Hepatocyte (in vitro differentiated cells): ENCODE measurements at regions not wholly inside any gene's neighbourhood (a gene's known extent, or its start where the extent isn't known, plus 50 kb on each side); places are given as distances from the start of the nearest gene placed in this dataset.
"Not testable (repeated sequence)": the region's sequence is repeated elsewhere in the genome, so short reads cannot be mapped to it uniquely, and the experiment has no call there.

ENCODE experiments used
- DNase-seq: peaks from one replicate; pipeline ENCODE4 v3.0.0-alpha.2; 2016; ENCODE audit warnings: low spot score
- H2AFZ ChIP-seq: fragments of 200-600 bp; sonication (generic); 2 replicates; pipeline ENCODE4 v1.6.0; 2016; ENCODE audit warnings: antibody characterized with exemption, mild to moderate bottlenecking
- H3K27ac ChIP-seq: fragments of 200-600 bp; sonication (generic); 2 replicates; pipeline ENCODE4 v1.5.1; 2016; ENCODE audit warnings: mild to moderate bottlenecking
- H3K27me3 ChIP-seq: fragments of 200-600 bp; sonication (generic); 2 replicates; pipeline ENCODE4 v1.6.1; 2016
- H3K36me3 ChIP-seq: fragments of 200-600 bp; sonication (generic); replicated peaks from 2 replicates; pipeline ENCODE4 v1.5.1; 2016; ENCODE audit warnings: low read depth; ENCODE audit not compliant: insufficient read depth
- H3K4me1 ChIP-seq: fragments of 200-600 bp; sonication (generic); 2 replicates; pipeline ENCODE4 v1.5.1; 2016; ENCODE audit warnings: mild to moderate bottlenecking, moderate library complexity; ENCODE audit not compliant: insufficient read depth
- H3K4me2 ChIP-seq: fragments of 200-600 bp; sonication (generic); 2 replicates; pipeline ENCODE4 v1.6.0; 2016
- H3K4me3 ChIP-seq: fragments of 200-600 bp; sonication (generic); 2 replicates; pipeline ENCODE4 v1.5.1; 2016; ENCODE audit warnings: mild to moderate bottlenecking
- H3K79me2 ChIP-seq: fragments of 200-600 bp; sonication (generic); 2 replicates; pipeline ENCODE4 v1.6.0; 2017; ENCODE audit warnings: mild to moderate bottlenecking
- H3K9me2 ChIP-seq: fragments of 200-600 bp; sonication (generic); replicated peaks from 2 replicates; pipeline ENCODE4 v1.6.0; 2017; ENCODE audit warnings: mild to moderate bottlenecking; ENCODE audit not compliant: insufficient read depth
- H3K9me3 ChIP-seq: fragments of 200-600 bp; sonication (generic); 2 replicates; pipeline ENCODE4 v1.5.1; 2016; ENCODE audit warnings: low read depth, mild to moderate bottlenecking
- H4K20me1 ChIP-seq: fragments of 200-600 bp; sonication (generic); 2 replicates; pipeline ENCODE4 v1.6.0; 2016; ENCODE audit warnings: mild to moderate bottlenecking; ENCODE audit not compliant: insufficient read depth, poor library complexity, severe bottlenecking
- EZH2 ChIP-seq: fragments of 200-600 bp; sonication (generic); IDR thresholded peaks from 2 replicates; pipeline ENCODE4 v1.6.1; 2016; ENCODE audit warnings: antibody characterized with exemption, mild to moderate bottlenecking, borderline replicate concordance
- EZH2phosphoT487 ChIP-seq: fragments of 200-600 bp; sonication (generic); IDR thresholded peaks from one replicate; pipeline ENCODE4 v1.6.1; 2018; ENCODE audit warnings: antibody characterized with exemption, mild to moderate bottlenecking, low read depth, moderate library complexity; ENCODE audit not compliant: unreplicated experiment, severe bottlenecking
- WGBS: methylation state at CpG from one replicate; pipeline ENCODE4 v1.1.6; 2016; ENCODE audit warnings: low lambda C conversion rate; ENCODE audit errors: missing lambda C conversion rate; 5-methylcytosine and 5-hydroxymethylcytosine counted together
- TF ChIP-seq, protein P1 (sequence below): fragments of 200-600 bp; sonication (generic); IDR thresholded peaks from 2 replicates; pipeline ENCODE4 v1.5.1; 2016; ENCODE audit warnings: antibody characterized with exemption, mild to moderate bottlenecking; ENCODE audit not compliant: poor library complexity

DNA sequence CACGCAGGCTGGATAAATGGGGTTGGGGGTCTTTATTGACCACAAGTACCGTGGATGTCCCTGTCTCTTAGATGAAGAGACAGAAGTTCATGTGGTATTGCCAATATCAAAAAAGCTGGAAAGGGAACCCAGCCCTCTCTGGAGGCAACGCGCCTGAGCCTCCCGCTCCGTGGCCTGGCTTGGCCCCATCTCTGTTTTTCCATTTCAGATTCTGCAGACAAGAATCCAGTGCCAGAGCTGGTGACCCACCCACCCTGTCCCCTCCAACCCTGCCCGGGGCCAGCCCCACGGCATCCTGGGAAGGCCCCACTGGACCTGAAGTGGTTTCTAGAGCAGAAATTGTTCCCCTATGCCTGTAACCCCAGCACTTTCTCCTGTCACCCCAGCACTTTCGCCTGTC lies 57.7 kb downstream of the PTPRS start:
- no peak overlapping the region for H3K4me2 ChIP-seq
- no peak for DNase-seq
- H3K4me3 ChIP-seq: no peak overlapping the region
- no peak overlapping the region for H2AFZ ChIP-seq
- H3K4me1 ChIP-seq: no peaks in the 10 kb centered on the region
- no peaks in the 10 kb centered on the region for H3K27me3 ChIP-seq
- TF ChIP-seq EZH2: no peak
- TF ChIP-seq EZH2phosphoT487: no peak
- no peaks in the 10 kb centered on the region for H3K36me3 ChIP-seq
- 94% methylated on average over 9 of the region's 9 CpGs for whole genome bisulfite sequencing
- H3K79me2 ChIP-seq: peaks cover 3% of the 10 kb centered on the region
- H3K27ac ChIP-seq: no peak overlapping the region
- H3K9me3 ChIP-seq: no peaks in the 10 kb centered on the region
- peaks cover 5% of the 10 kb centered on the region for H4K20me1 ChIP-seq
- no peaks in the 10 kb centered on the region for H3K9me2 ChIP-seq

DNA sequence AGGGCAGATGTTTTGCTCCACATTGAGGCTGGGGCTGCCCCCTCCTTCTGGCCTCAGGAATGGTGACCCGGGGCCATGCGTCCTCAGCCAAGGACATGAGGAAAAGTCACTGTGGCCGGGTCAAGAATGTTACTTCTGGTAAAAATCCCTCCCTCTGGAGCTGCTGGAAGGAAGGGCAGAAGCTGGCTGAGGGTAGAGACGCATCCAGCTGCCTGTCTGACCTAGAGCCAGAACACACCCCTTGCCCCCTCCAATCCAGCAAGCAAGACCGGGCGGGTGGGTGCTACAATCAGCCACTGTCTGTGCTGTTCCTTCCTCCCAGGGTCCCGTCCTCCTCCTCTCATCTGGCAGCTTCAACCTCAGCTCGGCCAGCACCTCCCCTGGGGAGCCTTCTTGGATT lies 59.0 kb downstream of the PTPRS start:
- no peak for TF ChIP-seq EZH2phosphoT487
- TF ChIP-seq EZH2: no peak
- TF ChIP-seq, protein P1, sequence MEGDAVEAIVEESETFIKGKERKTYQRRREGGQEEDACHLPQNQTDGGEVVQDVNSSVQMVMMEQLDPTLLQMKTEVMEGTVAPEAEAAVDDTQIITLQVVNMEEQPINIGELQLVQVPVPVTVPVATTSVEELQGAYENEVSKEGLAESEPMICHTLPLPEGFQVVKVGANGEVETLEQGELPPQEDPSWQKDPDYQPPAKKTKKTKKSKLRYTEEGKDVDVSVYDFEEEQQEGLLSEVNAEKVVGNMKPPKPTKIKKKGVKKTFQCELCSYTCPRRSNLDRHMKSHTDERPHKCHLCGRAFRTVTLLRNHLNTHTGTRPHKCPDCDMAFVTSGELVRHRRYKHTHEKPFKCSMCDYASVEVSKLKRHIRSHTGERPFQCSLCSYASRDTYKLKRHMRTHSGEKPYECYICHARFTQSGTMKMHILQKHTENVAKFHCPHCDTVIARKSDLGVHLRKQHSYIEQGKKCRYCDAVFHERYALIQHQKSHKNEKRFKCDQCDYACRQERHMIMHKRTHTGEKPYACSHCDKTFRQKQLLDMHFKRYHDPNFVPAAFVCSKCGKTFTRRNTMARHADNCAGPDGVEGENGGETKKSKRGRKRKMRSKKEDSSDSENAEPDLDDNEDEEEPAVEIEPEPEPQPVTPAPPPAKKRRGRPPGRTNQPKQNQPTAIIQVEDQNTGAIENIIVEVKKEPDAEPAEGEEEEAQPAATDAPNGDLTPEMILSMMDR: no peak
- no peaks in the 10 kb centered on the region for H3K4me1 ChIP-seq
- H3K4me3 ChIP-seq: no peak overlapping the region
- no peak overlapping the region for H3K4me2 ChIP-seq
- no peaks in the 10 kb centered on the region for H3K9me3 ChIP-seq
- DNase-seq: no peak
- H3K79me2 ChIP-seq: no peaks in the 10 kb centered on the region
- no peaks in the 10 kb centered on the region for H3K27me3 ChIP-seq
- no peaks in the 10 kb centered on the region for H4K20me1 ChIP-seq
- no peaks in the 10 kb centered on the region for H3K36me3 ChIP-seq
- no peak overlapping the region for H2AFZ ChIP-seq
- H3K9me2 ChIP-seq: no peaks in the 10 kb centered on the region
- no peak overlapping the region for H3K27ac ChIP-seq
- WGBS: 94% methylated on average over 8 of the region's 8 CpGs

DNA sequence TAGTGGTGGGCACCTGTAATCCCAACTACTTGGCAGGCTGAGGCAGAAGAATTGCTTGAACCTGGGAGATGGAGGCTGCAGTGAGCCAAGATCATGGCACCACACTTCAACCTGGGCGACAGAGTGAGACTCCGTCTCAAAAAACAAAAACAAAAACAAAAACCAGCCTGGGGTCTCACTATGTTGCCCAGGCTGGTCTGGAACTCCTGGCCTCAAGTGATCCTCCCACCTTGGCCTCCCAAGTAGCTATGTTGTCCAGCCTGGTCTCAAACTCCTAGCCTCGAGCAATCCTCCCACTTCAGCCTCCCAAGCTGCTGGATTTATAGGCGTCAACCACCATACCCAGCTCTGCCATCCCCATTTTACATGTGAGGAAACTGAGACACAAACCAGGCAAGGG lies 64.9 kb downstream of the PTPRS start:
- not testable (repeated sequence) for H3K9me3 ChIP-seq, H3K9me2 ChIP-seq, DNase-seq, H3K4me1 ChIP-seq, H3K27me3 ChIP-seq, H3K27ac ChIP-seq, H3K36me3 ChIP-seq, H2AFZ ChIP-seq, H3K4me2 ChIP-seq, H4K20me1 ChIP-seq, H3K4me3 ChIP-seq, H3K79me2 ChIP-seq
- 97% methylated on average over 4 of the region's 4 CpGs for WGBS

DNA sequence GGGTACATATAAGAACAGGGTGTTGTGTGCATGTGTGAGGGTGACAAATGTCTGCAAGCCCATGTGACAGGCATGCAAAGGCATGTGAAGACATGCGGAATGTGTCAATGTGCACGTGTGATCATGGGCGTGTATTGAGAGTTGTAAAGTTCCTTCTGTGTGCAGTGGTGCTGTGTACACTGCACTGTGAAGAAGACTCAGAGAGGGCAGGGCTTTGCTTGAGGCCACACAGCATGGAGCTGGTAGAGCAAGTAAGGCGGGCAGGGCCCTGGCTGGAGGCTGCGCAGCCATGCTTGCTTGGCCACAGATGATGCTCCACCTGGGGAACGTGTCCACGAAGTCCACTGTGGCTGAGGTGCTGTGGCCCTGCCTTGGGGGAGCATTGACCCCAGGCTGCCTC lies 66.8 kb downstream of the PTPRS start:
- no peaks in the 10 kb centered on the region for H3K9me3 ChIP-seq
- no peaks in the 10 kb centered on the region for H3K36me3 ChIP-seq
- H3K4me3 ChIP-seq: no peak overlapping the region
- H2AFZ ChIP-seq: no peak overlapping the region
- no peaks in the 10 kb centered on the region for H3K27me3 ChIP-seq
- TF ChIP-seq, protein P1: no peak
- TF ChIP-seq EZH2 (no peak), EZH2phosphoT487 (no peak)
- no peak for DNase-seq
- no peaks in the 10 kb centered on the region for H3K9me2 ChIP-seq
- no peaks in the 10 kb centered on the region for H3K79me2 ChIP-seq
- 96% methylated on average over 7 of the region's 7 CpGs for WGBS
- H4K20me1 ChIP-seq: no peaks in the 10 kb centered on the region
- H3K4me1 ChIP-seq: no peaks in the 10 kb centered on the region
- no peak overlapping the region for H3K27ac ChIP-seq
- no peak overlapping the region for H3K4me2 ChIP-seq
